ENCODE measurements at regions not wholly inside any gene's neighbourhood (a gene's known extent, or its start where the extent isn't known, plus 50 kb on each side); places are given as distances from the start of the nearest gene placed in this dataset.
"Not testable (repeated sequence)": the region's sequence is repeated elsewhere in the genome, so short reads cannot be mapped to it uniquely, and the experiment has no call there.

- H3K79me2 ChIP-seq (ENCODE audit: control insufficient read depth, insufficient read depth, low read length), result no peaks in the 10 kb centered on the region
- dilution Hi-C loops (cut with MboI; ENCODE audit: extremely low pct_ligation_motif_present, low sequenced_read_pairs), result no loop called here
- H3K4me1 ChIP-seq (ENCODE audit: control insufficient read depth, extremely low read depth, insufficient read depth, low read length), result no peaks in the 10 kb centered on the region
- no peak for FAIRE-seq
- no peak overlapping the region for H3K4me3 ChIP-seq (ENCODE audit: control insufficient read depth in 2 of 3, extremely low read depth in 1 of 3, insufficient read depth in 2 of 3, low read depth in 1 of 3, low read length in 3 of 3)
- no peaks in the 10 kb centered on the region for H4K20me1 ChIP-seq (ENCODE audit: control insufficient read depth, extremely low read depth, insufficient read depth, low read length)
- no peak for DNase-seq (ENCODE audit: low read depth, low spot score)
- no peaks in the 10 kb centered on the region for H3K36me3 ChIP-seq (ENCODE audit: control insufficient read depth in 2 of 2, extremely low read depth in 1 of 2, insufficient read depth in 2 of 2, low read length in 2 of 2)
- no peak overlapping the region for H2AFZ ChIP-seq (ENCODE audit: control insufficient read depth, low read length)
- H3K9me3 ChIP-seq (ENCODE audit: control insufficient read depth, low read depth, low read length), result no peaks in the 10 kb centered on the region
- H3K9ac ChIP-seq (ENCODE audit: control insufficient read depth, extremely low read depth, insufficient read depth, low read length), result no peak overlapping the region
- TF ChIP-seq CTCF (optimal IDR thresholded peaks at IDR 0.05 in 1 of 3, IDR thresholded peaks at IDR 0.05 in 1 of 3, conservative IDR thresholded peaks at IDR 0.05 in 1 of 3; ENCODE audit: extremely low read depth in 1 of 3, insufficient read depth in 2 of 3, low read length in 3 of 3), result no peak
- TF ChIP-seq EZH2 (IDR thresholded peaks at IDR 0.05; ENCODE audit: low read length), result no peak
- H3K9me1 ChIP-seq (ENCODE audit: control insufficient read depth, extremely low read depth, insufficient read depth, low read length), result no peaks in the 10 kb centered on the region
- H3K27ac ChIP-seq (ENCODE audit: control insufficient read depth, insufficient read depth, low read length), result no peak overlapping the region
- no peaks in the 10 kb centered on the region for H3K27me3 ChIP-seq (ENCODE audit: control insufficient read depth, extremely low read depth, insufficient read depth, low read length)
- no peak overlapping the region for H3K4me2 ChIP-seq (ENCODE audit: control insufficient read depth, extremely low read depth, insufficient read depth, low read depth, low read length)
Observed at GRCh38 chr18:42374961-42375360, 419.9 kb downstream of the PIK3C3 start.

DNA sequence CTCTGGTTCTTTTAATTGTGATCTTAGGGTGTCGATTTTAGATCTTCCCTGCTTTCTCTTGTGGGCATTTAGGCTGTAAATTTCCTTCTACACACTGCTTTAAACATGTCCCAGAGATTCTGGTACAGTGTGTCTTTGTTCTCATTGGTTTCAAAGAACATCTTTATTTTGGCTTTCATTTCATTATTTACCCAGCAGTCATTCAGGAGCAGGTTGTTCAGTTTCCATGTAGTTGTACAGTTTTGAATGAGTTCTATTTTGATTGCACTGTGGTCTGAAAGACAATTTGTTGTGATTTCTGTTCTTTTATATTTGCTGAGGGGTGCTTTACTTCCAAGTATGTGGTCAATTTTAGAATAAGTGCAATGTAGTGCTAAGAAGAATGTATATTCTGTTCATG, 423.8 kb downstream of the PIK3C3 start:
- FAIRE-seq; DNase-seq (ENCODE audit: low read depth, low spot score); dilution Hi-C loops (cut with MboI; ENCODE audit: extremely low pct_ligation_motif_present, low sequenced_read_pairs): not testable (repeated sequence)

GRCh38 chr18:42381236-42381635, 426.2 kb downstream of the PIK3C3 start:
- H2AFZ ChIP-seq (ENCODE audit: control insufficient read depth, low read length); H3K79me2 ChIP-seq (ENCODE audit: control insufficient read depth, insufficient read depth, low read length); H4K20me1 ChIP-seq (ENCODE audit: control insufficient read depth, extremely low read depth, insufficient read depth, low read length); H3K27me3 ChIP-seq (ENCODE audit: control insufficient read depth, extremely low read depth, insufficient read depth, low read length); FAIRE-seq; H3K9me1 ChIP-seq (ENCODE audit: control insufficient read depth, extremely low read depth, insufficient read depth, low read length); H3K4me3 ChIP-seq (ENCODE audit: control insufficient read depth in 2 of 3, extremely low read depth in 1 of 3, insufficient read depth in 2 of 3, low read depth in 1 of 3, low read length in 3 of 3); H3K9me3 ChIP-seq (ENCODE audit: control insufficient read depth, low read depth, low read length); DNase-seq (ENCODE audit: low read depth, low spot score); dilution Hi-C loops (cut with MboI; ENCODE audit: extremely low pct_ligation_motif_present, low sequenced_read_pairs); H3K4me2 ChIP-seq (ENCODE audit: control insufficient read depth, extremely low read depth, insufficient read depth, low read depth, low read length); H3K9ac ChIP-seq (ENCODE audit: control insufficient read depth, extremely low read depth, insufficient read depth, low read length); H3K4me1 ChIP-seq (ENCODE audit: control insufficient read depth, extremely low read depth, insufficient read depth, low read length); H3K27ac ChIP-seq (ENCODE audit: control insufficient read depth, insufficient read depth, low read length); H3K36me3 ChIP-seq (ENCODE audit: control insufficient read depth in 2 of 2, extremely low read depth in 1 of 2, insufficient read depth in 2 of 2, low read length in 2 of 2): not testable (repeated sequence)

More for the DNA sequence above, 423.8 kb downstream of the PIK3C3 start:
- H3K4me1 ChIP-seq (ENCODE audit: control insufficient read depth, extremely low read depth, insufficient read depth, low read length); H3K27ac ChIP-seq (ENCODE audit: control insufficient read depth, insufficient read depth, low read length); H3K27me3 ChIP-seq (ENCODE audit: control insufficient read depth, extremely low read depth, insufficient read depth, low read length); H4K20me1 ChIP-seq (ENCODE audit: control insufficient read depth, extremely low read depth, insufficient read depth, low read length); H3K4me3 ChIP-seq (ENCODE audit: control insufficient read depth in 2 of 3, extremely low read depth in 1 of 3, insufficient read depth in 2 of 3, low read depth in 1 of 3, low read length in 3 of 3); H3K36me3 ChIP-seq (ENCODE audit: control insufficient read depth in 2 of 2, extremely low read depth in 1 of 2, insufficient read depth in 2 of 2, low read length in 2 of 2); H2AFZ ChIP-seq (ENCODE audit: control insufficient read depth, low read length); H3K4me2 ChIP-seq (ENCODE audit: control insufficient read depth, extremely low read depth, insufficient read depth, low read depth, low read length); H3K79me2 ChIP-seq (ENCODE audit: control insufficient read depth, insufficient read depth, low read length); H3K9me3 ChIP-seq (ENCODE audit: control insufficient read depth, low read depth, low read length); H3K9ac ChIP-seq (ENCODE audit: control insufficient read depth, extremely low read depth, insufficient read depth, low read length); H3K9me1 ChIP-seq (ENCODE audit: control insufficient read depth, extremely low read depth, insufficient read depth, low read length): not testable (repeated sequence)
